ENCODE measurements at regions not wholly inside any gene's neighbourhood (a gene's known extent, or its start where the extent isn't known, plus 50 kb on each side); places are given as distances from the start of the nearest gene placed in this dataset.

DNA sequence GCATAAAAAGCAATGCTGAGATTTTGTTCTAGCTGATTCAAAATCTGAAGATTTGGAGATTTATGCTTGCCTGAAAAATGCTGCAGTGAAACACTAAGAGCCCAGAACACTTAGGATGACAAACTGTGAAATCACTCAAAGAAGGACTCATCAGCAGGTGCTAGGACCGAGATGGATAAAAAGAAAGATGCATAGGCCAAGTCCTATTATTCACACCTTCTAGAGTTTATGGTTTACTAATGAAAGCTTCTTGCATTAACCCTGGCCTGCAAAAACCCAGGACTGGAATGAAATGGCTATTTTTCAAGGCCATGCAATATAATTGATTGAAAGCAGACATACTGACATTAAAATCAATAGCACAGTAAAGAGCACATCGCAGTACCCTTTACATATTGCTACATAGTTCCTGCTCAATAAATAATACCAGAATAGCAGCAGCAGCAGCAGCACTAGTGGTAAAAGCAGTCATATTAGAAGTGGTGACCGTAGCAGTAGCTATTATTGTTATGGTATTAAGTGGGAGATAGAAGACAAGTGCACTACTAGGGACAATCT, 161.7 kb downstream of the RAB38 start:
- H3K27ac Mint-ChIP-seq = no peak overlapping the region
- TF ChIP-seq, protein P1, sequence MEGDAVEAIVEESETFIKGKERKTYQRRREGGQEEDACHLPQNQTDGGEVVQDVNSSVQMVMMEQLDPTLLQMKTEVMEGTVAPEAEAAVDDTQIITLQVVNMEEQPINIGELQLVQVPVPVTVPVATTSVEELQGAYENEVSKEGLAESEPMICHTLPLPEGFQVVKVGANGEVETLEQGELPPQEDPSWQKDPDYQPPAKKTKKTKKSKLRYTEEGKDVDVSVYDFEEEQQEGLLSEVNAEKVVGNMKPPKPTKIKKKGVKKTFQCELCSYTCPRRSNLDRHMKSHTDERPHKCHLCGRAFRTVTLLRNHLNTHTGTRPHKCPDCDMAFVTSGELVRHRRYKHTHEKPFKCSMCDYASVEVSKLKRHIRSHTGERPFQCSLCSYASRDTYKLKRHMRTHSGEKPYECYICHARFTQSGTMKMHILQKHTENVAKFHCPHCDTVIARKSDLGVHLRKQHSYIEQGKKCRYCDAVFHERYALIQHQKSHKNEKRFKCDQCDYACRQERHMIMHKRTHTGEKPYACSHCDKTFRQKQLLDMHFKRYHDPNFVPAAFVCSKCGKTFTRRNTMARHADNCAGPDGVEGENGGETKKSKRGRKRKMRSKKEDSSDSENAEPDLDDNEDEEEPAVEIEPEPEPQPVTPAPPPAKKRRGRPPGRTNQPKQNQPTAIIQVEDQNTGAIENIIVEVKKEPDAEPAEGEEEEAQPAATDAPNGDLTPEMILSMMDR (conservative IDR thresholded peaks at IDR 0.05) = no peak
- H3K4me3 Mint-ChIP-seq = no peak overlapping the region
- peaks cover 7% of the 10 kb centered on the region for H3K4me1 Mint-ChIP-seq (ENCODE audit: unreplicated experiment)
- no peaks in the 10 kb centered on the region for H3K9me3 Mint-ChIP-seq
- H3K27me3 Mint-ChIP-seq = no peaks in the 10 kb centered on the region
- DNase-seq (ENCODE audit: extremely low spot score, unreplicated experiment) = no peak
- no peaks in the 10 kb centered on the region for H3K36me3 Mint-ChIP-seq

DNA sequence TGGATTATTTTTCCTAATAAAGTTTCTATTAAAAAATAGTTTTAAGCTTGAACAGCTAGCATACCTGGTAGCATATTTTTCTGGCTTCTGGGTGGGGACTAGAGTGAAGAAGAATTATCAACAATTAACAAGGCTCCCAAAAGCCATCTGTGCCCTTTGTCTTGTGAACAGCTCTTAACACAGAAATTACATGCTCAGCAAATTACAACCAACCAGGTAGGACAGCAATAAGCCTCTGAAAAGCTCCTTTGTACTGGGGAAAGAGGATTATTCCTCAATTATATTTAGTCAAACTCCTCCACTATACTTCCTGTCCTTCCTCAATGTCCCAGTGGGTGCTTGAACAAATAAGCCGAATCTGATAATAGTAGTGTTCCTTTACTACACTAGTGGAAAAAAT, 162.8 kb downstream of the RAB38 start:
- H3K4me1 Mint-ChIP-seq (ENCODE audit: unreplicated experiment) = peaks cover 7% of the 10 kb centered on the region
- H3K27ac Mint-ChIP-seq = no peak overlapping the region
- TF ChIP-seq, protein P1 (conservative IDR thresholded peaks at IDR 0.05) = no peak
- H3K27me3 Mint-ChIP-seq = no peaks in the 10 kb centered on the region
- no peaks in the 10 kb centered on the region for H3K9me3 Mint-ChIP-seq
- no peak for DNase-seq (ENCODE audit: extremely low spot score, unreplicated experiment)
- H3K36me3 Mint-ChIP-seq = no peaks in the 10 kb centered on the region
- H3K4me3 Mint-ChIP-seq = no peak overlapping the region

DNA sequence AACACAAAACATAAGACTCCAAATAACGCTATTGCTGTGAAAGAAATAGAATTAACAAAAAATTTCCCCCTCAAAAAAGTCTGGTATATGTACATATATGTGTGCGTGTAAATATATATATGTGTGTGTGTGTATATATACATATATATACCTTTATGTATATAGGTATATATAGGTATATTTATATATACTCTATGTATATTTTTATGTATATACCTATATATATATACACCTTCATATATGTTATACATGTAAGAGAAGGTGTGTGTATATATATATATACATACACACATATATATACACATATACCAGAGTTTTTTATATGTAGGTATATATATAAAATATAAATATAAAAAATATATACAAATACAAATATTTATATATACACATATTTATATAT, 199.2 kb downstream of the RAB38 start:
- no peaks in the 10 kb centered on the region for H3K4me1 Mint-ChIP-seq (ENCODE audit: unreplicated experiment)
- TF ChIP-seq, protein P1 (conservative IDR thresholded peaks at IDR 0.05) = no peak
- H3K36me3 Mint-ChIP-seq = no peaks in the 10 kb centered on the region
- no peak overlapping the region for H3K27ac Mint-ChIP-seq
- peaks cover 3% of the 10 kb centered on the region for H3K27me3 Mint-ChIP-seq
- no peaks in the 10 kb centered on the region for H3K9me3 Mint-ChIP-seq
- H3K4me3 Mint-ChIP-seq = no peak overlapping the region
- DNase-seq (ENCODE audit: extremely low spot score, unreplicated experiment) = no peak

DNA sequence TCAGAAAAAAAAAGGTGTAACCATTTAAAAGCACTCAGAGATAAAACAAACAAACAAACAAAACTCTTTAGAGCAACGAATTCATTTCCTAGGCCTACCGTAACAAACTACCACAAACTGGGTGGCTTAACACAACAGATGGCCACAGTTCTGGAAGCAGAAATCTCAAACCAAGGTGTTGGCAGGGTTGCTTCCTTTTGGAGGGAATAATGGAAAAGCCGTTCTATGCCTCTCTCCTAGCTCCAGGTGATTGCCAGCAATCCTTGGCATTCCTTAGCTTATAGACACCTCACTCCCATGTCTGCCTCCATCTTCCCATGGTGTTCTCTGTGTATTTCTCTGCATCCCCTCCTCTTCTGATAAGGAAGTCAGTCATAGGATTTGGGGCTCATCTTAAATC, 200.4 kb downstream of the RAB38 start:
- Mint-ChIP-seq H3K9me3 (no peaks in the 10 kb centered on the region), H3K4me1 (ENCODE audit: unreplicated experiment) (no peaks in the 10 kb centered on the region), H3K27me3 (peaks cover 3% of the 10 kb centered on the region), H3K27ac (no peak overlapping the region), H3K4me3 (no peak overlapping the region), H3K36me3 (no peaks in the 10 kb centered on the region)
- no peak for DNase-seq (ENCODE audit: extremely low spot score, unreplicated experiment)
- TF ChIP-seq, protein P1 (conservative IDR thresholded peaks at IDR 0.05) = no peak

DNA sequence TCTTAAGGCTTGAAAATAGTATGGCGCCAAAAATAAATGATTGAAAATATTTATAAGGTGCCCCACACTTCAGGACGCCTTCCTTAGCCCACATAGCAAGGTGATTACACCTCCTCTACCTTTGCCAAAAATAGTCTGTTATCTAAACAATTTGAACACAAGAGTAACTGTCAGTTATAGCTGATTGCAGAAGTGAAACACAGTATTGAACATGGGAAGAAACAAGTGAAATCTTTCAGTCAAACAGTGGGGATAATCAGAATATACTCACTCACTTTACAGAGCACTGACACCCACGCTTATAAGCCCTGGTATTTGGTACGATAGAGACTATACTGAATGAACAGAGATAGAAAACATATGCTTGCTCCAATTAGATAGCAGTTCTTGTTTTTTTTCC, 203.1 kb downstream of the RAB38 start:
- TF ChIP-seq, protein P1 (conservative IDR thresholded peaks at IDR 0.05) = no peak

DNA sequence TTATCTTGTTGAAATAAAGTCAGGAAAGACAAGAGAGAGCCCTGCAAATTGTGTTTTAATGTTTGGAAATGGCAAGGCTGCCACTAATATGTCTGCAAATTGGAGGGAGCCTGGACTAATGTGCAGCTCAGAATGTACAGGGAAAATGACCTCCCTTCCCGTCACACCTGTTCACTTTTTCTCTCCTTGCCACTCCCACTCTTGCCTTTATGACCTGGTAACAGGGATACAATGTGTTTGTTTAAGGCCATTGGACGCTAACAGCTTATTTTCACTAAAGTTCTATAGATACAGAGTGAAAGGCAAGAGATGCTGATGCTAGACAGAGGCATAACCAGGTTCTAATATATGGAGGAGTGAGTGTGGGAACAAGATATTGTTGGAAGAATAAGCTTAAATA, 203.9 kb downstream of the RAB38 start:
- peaks cover 4% of the 10 kb centered on the region for H3K4me1 Mint-ChIP-seq (ENCODE audit: unreplicated experiment)

More for the DNA sequence above, 203.1 kb downstream of the RAB38 start:
- Mint-ChIP-seq H3K4me1 (ENCODE audit: unreplicated experiment) (no peaks in the 10 kb centered on the region), H3K36me3 (no peaks in the 10 kb centered on the region), H3K9me3 (no peaks in the 10 kb centered on the region), H3K4me3 (no peak overlapping the region), H3K27ac (no peak overlapping the region), H3K27me3 (peaks cover 3% of the 10 kb centered on the region)
- no peak for DNase-seq (ENCODE audit: extremely low spot score, unreplicated experiment)

More for the DNA sequence above, 203.9 kb downstream of the RAB38 start:
- H3K36me3 Mint-ChIP-seq = no peaks in the 10 kb centered on the region
- no peak overlapping the region for H3K27ac Mint-ChIP-seq
- TF ChIP-seq, protein P1 (conservative IDR thresholded peaks at IDR 0.05) = no peak
- H3K27me3 Mint-ChIP-seq = peaks cover 3% of the 10 kb centered on the region
- DNase-seq (ENCODE audit: extremely low spot score, unreplicated experiment) = no peak
- H3K4me3 Mint-ChIP-seq = no peak overlapping the region
- no peaks in the 10 kb centered on the region for H3K9me3 Mint-ChIP-seq
